ENCODE measurements at regions not wholly inside any gene's neighbourhood (a gene's known extent, or its start where the extent isn't known, plus 50 kb on each side); places are given as distances from the start of the nearest gene placed in this dataset.
"Not testable (repeated sequence)": the region's sequence is repeated elsewhere in the genome, so short reads cannot be mapped to it uniquely, and the experiment has no call there.

GRCh38 chr5:98372351-98372750 is 401.1 kb upstream of the RGMB start:
- Mint-ChIP-seq H3K27ac (no peak overlapping the region), H3K4me1 (no peaks in the 10 kb centered on the region), H3K27me3 (ENCODE audit: low read depth in 3 of 3) (peaks cover 0 to 2% (median 0%) of the 10 kb centered on the region in 3 donors), H3K36me3 (no peaks in the 10 kb centered on the region), H3K9me3 (peaks cover 0 to 2% (median 0%) of the 10 kb centered on the region in 7 donors), H3K4me3 (no peak overlapping the region)
- Histone ChIP-seq H2AFZ (ENCODE audit: insufficient read depth, low read depth, low read length, poor library complexity, severe bottlenecking) (no peak overlapping the region), H3K4me3 (replicated peaks in 1 of 3; ENCODE audit: low read depth in 2 of 3, low read length in 3 of 3) (no peak overlapping the region), H3K36me3 (replicated peaks in 1 of 2; ENCODE audit: control insufficient read depth in 1 of 2, insufficient read depth in 2 of 2, low read length in 2 of 2) (no peaks in the 10 kb centered on the region), H3K79me2 (ENCODE audit: insufficient read depth, low read length) (no peaks in the 10 kb centered on the region), H3K27me3 (ENCODE audit: control insufficient read depth in 2 of 2, insufficient read depth in 2 of 2, low read length in 2 of 2) (no peaks in the 10 kb centered on the region), H4K20me1 (ENCODE audit: insufficient read depth, low read length) (no peaks in the 10 kb centered on the region), H3K9ac (ENCODE audit: insufficient read depth, low read length, poor library complexity, severe bottlenecking) (no peak overlapping the region), H3K4me2 (replicated peaks; ENCODE audit: extremely low read depth, low read length, poor library complexity, severe bottlenecking) (no peak overlapping the region), H3K27ac (ENCODE audit: low read depth in 1 of 2, low read length in 2 of 2) (no peak overlapping the region), H3K4me1 (ENCODE audit: control insufficient read depth in 1 of 2, insufficient read depth in 2 of 2, low read length in 2 of 2) (no peaks in the 10 kb centered on the region), H3K9me3 (replicated peaks in 1 of 2; ENCODE audit: control insufficient read depth in 1 of 2, insufficient read depth in 1 of 2, low read length in 2 of 2) (no peaks in the 10 kb centered on the region)
- intact Hi-C loops (cut with micrococcal nuclease): no loop called here
- DNase-seq: no peak
- TF ChIP-seq CTCF (IDR thresholded peaks at IDR 0.05): no peak

- WGBS (ENCODE audit: insufficient coverage): 95% methylated on average over 28 of the region's 31 CpGs
- no peaks in the 10 kb centered on the region for H3K27me3 ChIP-seq (ENCODE audit: control insufficient read depth in 2 of 2, insufficient read depth in 2 of 2, low read length in 2 of 2)
- Mint-ChIP-seq H3K27ac (no peak overlapping the region), H3K36me3 (no peaks in the 10 kb centered on the region), H3K4me3 (no peak overlapping the region), H3K27me3 (ENCODE audit: low read depth in 3 of 3) (no peaks in the 10 kb centered on the region), H3K9me3 (peaks cover 0 to 15% (median 9%) of the 10 kb centered on the region in 7 donors), H3K4me1 (no peaks in the 10 kb centered on the region)
- H3K9ac ChIP-seq (ENCODE audit: insufficient read depth, low read length, poor library complexity, severe bottlenecking): no peak overlapping the region
- no peak overlapping the region for H3K4me3 ChIP-seq (replicated peaks in 1 of 3; ENCODE audit: low read depth in 2 of 3, low read length in 3 of 3)
- no peak for TF ChIP-seq CTCF (IDR thresholded peaks at IDR 0.05)
- H3K79me2 ChIP-seq (ENCODE audit: insufficient read depth, low read length): no peaks in the 10 kb centered on the region
- intact Hi-C loops (cut with micrococcal nuclease): no loop called here
- DNase-seq: no peak
- no peak overlapping the region for H2AFZ ChIP-seq (ENCODE audit: insufficient read depth, low read depth, low read length, poor library complexity, severe bottlenecking)
- H3K27ac ChIP-seq (ENCODE audit: low read depth in 1 of 2, low read length in 2 of 2): no peak overlapping the region
- H3K36me3 ChIP-seq (replicated peaks in 1 of 2; ENCODE audit: control insufficient read depth in 1 of 2, insufficient read depth in 2 of 2, low read length in 2 of 2): no peaks in the 10 kb centered on the region
- H3K4me2 ChIP-seq (replicated peaks; ENCODE audit: extremely low read depth, low read length, poor library complexity, severe bottlenecking): no peak overlapping the region
- H3K9me3 ChIP-seq (replicated peaks in 1 of 2; ENCODE audit: control insufficient read depth in 1 of 2, insufficient read depth in 1 of 2, low read length in 2 of 2): peaks cover 11 to 14% of the 10 kb centered on the region in 2 donors
- H4K20me1 ChIP-seq (ENCODE audit: insufficient read depth, low read length): no peaks in the 10 kb centered on the region
- no peaks in the 10 kb centered on the region for H3K4me1 ChIP-seq (ENCODE audit: control insufficient read depth in 1 of 2, insufficient read depth in 2 of 2, low read length in 2 of 2)
Measured at GRCh38 chr5:98391921-98392625, 381.4 kb upstream of the RGMB start.

DNA sequence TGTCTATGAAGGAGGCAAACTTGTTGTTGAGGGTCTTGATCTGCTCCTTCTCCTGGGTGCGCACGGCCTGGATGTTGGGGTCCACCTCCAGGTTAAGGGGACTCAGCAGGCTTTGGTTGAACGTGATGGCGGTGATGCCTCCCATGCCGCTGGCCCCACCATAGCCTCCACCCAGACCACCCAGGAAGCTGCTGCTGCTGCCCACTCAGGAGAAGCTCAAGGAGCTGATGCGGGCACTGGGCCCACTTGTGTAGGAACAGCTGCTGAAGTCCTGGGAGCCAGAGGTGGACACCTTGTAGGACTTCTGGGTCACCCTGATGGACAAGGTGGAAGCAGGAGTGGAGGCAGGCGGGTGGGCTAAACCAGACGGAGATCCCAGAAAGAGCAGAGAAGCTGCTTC is 380.3 kb upstream of the RGMB start:
- H3K79me2 ChIP-seq (ENCODE audit: insufficient read depth, low read length); H3K4me3 ChIP-seq (replicated peaks in 1 of 3; ENCODE audit: low read depth in 2 of 3, low read length in 3 of 3); DNase-seq; H3K4me1 ChIP-seq (ENCODE audit: control insufficient read depth in 1 of 2, insufficient read depth in 2 of 2, low read length in 2 of 2); H3K9ac ChIP-seq (ENCODE audit: insufficient read depth, low read length, poor library complexity, severe bottlenecking); H3K27ac Mint-ChIP-seq; H3K4me1 Mint-ChIP-seq; H3K27me3 Mint-ChIP-seq (ENCODE audit: low read depth in 3 of 3); H3K4me2 ChIP-seq (replicated peaks; ENCODE audit: extremely low read depth, low read length, poor library complexity, severe bottlenecking); intact Hi-C loops (cut with micrococcal nuclease); H3K4me3 Mint-ChIP-seq; H3K27ac ChIP-seq (ENCODE audit: low read depth in 1 of 2, low read length in 2 of 2); H3K27me3 ChIP-seq (ENCODE audit: control insufficient read depth in 2 of 2, insufficient read depth in 2 of 2, low read length in 2 of 2); H4K20me1 ChIP-seq (ENCODE audit: insufficient read depth, low read length); H3K36me3 Mint-ChIP-seq; H2AFZ ChIP-seq (ENCODE audit: insufficient read depth, low read depth, low read length, poor library complexity, severe bottlenecking); H3K36me3 ChIP-seq (replicated peaks in 1 of 2; ENCODE audit: control insufficient read depth in 1 of 2, insufficient read depth in 2 of 2, low read length in 2 of 2): not testable (repeated sequence)
- H3K9me3 ChIP-seq (replicated peaks in 1 of 2; ENCODE audit: control insufficient read depth in 1 of 2, insufficient read depth in 1 of 2, low read length in 2 of 2): peaks cover 5 to 13% of the 10 kb centered on the region in 2 donors
- 92% methylated on average over 5 of the region's 8 CpGs for WGBS (ENCODE audit: insufficient coverage)
- peaks cover 0 to 13% (median 7%) of the 10 kb centered on the region in 7 donors for H3K9me3 Mint-ChIP-seq
